HEK293T (cell line): ENCODE measurements at regions not wholly inside any gene's neighbourhood (a gene's known extent, or its start where the extent isn't known, plus 50 kb on each side); places are given as distances from the start of the nearest gene placed in this dataset.

Source experiments
- BHLHE40 ChIP-seq: fragments of 450-650 bp; IDR thresholded peaks from 2 replicates; pipeline ENCODE4 v1.6.1; 2016; ENCODE audit warnings: mild to moderate bottlenecking, moderate library complexity, borderline replicate concordance
- FOXA1 ChIP-seq: fragments of 450-650 bp; IDR thresholded peaks from 2 replicates; pipeline ENCODE4 v1.6.1; 2016; ENCODE audit warnings: mild to moderate bottlenecking
- FOXK2 ChIP-seq: fragments of 450-650 bp; IDR thresholded peaks from 2 replicates; pipeline ENCODE4 v1.6.1; 2016; ENCODE audit warnings: mild to moderate bottlenecking
- FOXM1 ChIP-seq: fragments of 450-650 bp; IDR thresholded peaks from 2 replicates; pipeline ENCODE4 v1.6.1; 2017; ENCODE audit warnings: mild to moderate bottlenecking, borderline replicate concordance
- SP1 ChIP-seq: fragments of 450-650 bp; IDR thresholded peaks from 2 replicates; pipeline ENCODE4 v1.6.1; 2017
- SUZ12 ChIP-seq: fragments of 450-650 bp; IDR thresholded peaks from 2 replicates; pipeline ENCODE4 v1.6.1; 2016; ENCODE audit warnings: mild to moderate bottlenecking
- ZNF384 ChIP-seq: fragments of 450-650 bp; IDR thresholded peaks from 2 replicates; pipeline ENCODE4 v1.6.1; 2016
- TF ChIP-seq, protein P1 (sequence below): fragments of 450-650 bp; IDR thresholded peaks from 2 replicates; pipeline ENCODE4 v1.6.1; 2016

DNA sequence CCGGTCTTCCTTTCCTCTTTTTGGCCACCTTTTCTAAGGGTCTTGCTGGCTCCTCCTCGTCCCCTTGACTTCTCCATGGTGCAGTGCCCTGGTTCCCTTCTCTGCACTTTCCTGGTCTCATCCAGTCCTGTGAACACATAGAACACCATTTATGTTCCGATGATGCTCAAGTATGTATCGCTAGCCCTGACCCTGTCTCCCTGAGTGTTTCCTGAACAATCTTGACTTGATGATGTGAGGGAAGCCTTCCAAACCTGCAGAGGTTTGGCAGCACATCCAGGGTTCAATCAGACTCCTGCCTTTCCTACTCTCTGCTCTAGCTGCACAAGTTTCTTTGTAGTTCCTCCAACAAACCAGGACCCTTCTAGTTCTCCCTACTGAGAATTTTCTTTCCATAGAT, 132.1 kb downstream of the RGPD3 start:
- TF ChIP-seq SP1, result no peak
- no peak for TF ChIP-seq FOXM1
- TF ChIP-seq ZNF384, result no peak
- TF ChIP-seq FOXK2, result no peak
- no peak for TF ChIP-seq BHLHE40
- TF ChIP-seq FOXA1, result no peak
- TF ChIP-seq, protein P1, sequence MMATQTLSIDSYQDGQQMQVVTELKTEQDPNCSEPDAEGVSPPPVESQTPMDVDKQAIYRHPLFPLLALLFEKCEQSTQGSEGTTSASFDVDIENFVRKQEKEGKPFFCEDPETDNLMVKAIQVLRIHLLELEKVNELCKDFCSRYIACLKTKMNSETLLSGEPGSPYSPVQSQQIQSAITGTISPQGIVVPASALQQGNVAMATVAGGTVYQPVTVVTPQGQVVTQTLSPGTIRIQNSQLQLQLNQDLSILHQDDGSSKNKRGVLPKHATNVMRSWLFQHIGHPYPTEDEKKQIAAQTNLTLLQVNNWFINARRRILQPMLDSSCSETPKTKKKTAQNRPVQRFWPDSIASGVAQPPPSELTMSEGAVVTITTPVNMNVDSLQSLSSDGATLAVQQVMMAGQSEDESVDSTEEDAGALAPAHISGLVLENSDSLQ, result no peak
- no peak for TF ChIP-seq SUZ12
